Body of pancreas (tissue), 4 donors: ENCODE measurements at regions not wholly inside any gene's neighbourhood (a gene's known extent, or its start where the extent isn't known, plus 50 kb on each side); places are given as distances from the start of the nearest gene placed in this dataset.
A peak's percentile ranks its signal among the peaks of the same experiment; 100 is the strongest.

Experiments
- ATAC-seq: fragments of 150-250 bp; one replicate; pipeline ENCODE4 v1.9.1; 2016
- DNase-seq, 4 donors: peaks; one replicate each; pipeline ENCODE4 v3.0.0-alpha.2; 2019
- H3K27ac ChIP-seq, 4 donors: fragments of 200-600 bp; sonication (generic); 1 replicate in 3 of 4; 2 replicates in 1 of 4; pipeline versions ENCODE4 v1.5.1 to v1.6.1; 2016 to 2019; ENCODE audit warnings: mild to moderate bottlenecking in 1 of 4, mixed read lengths in 1 of 4, moderate library complexity in 1 of 4
- H3K27me3 ChIP-seq, 2 donors: fragments of 200-600 bp; sonication (generic); one replicate each; pipeline ENCODE4 v1.6.0; 2016; ENCODE audit warnings: mild to moderate bottlenecking in 1 of 2
- H3K36me3 ChIP-seq, 2 donors: fragments of 200-600 bp; sonication (generic); replicated peaks in 1 of 2; 2 replicates each; pipeline ENCODE4 v1.5.1; 2016; ENCODE audit warnings: low read depth in 2 of 2; ENCODE audit not compliant: insufficient read depth in 1 of 2
- H3K4me1 ChIP-seq: fragments of 200-600 bp; sonication (generic); one replicate; pipeline ENCODE4 v1.6.0; 2016
- H3K4me3 ChIP-seq, 2 donors: fragments of 200-600 bp; sonication (generic); 1 replicate in 1 of 2; 2 replicates in 1 of 2; pipeline ENCODE4 v1.5.1; 2016 to 2019
- H3K9me3 ChIP-seq, 3 donors: fragments of 200-600 bp; sonication (generic); 1 replicate in 2 of 3; 2 replicates in 1 of 3; pipeline ENCODE4 v1.5.1; 2016
- POLR2A ChIP-seq, 3 donors: fragments of 450-650 bp; IDR thresholded peaks; one replicate each; pipeline ENCODE4 v1.6.1; 2016; ENCODE audit warnings: antibody characterized with exemption in 3 of 3, mild to moderate bottlenecking in 2 of 3
- WGBS, 2 donors: methylation state at CpG; one replicate each; pipeline ENCODE4 v1.1.5; 2017; 5-methylcytosine and 5-hydroxymethylcytosine counted together
- intact Hi-C: fragments of 100-400 bp; cut with DNase I; formaldehyde crosslinking; loops from one replicate; pipeline ENCODE4 v1.15.1; 2023
- TF ChIP-seq, protein P1 (sequence below), 7 experiments: fragments of 450-650 bp in 4 of 7; fragments of 200-600 bp in 3 of 7; sonication (generic) in 3 of 7; IDR thresholded peaks; one replicate each; pipeline ENCODE4 v1.5.1; 2016 to 2019; ENCODE audit warnings: antibody characterized with exemption in 7 of 7

DNA sequence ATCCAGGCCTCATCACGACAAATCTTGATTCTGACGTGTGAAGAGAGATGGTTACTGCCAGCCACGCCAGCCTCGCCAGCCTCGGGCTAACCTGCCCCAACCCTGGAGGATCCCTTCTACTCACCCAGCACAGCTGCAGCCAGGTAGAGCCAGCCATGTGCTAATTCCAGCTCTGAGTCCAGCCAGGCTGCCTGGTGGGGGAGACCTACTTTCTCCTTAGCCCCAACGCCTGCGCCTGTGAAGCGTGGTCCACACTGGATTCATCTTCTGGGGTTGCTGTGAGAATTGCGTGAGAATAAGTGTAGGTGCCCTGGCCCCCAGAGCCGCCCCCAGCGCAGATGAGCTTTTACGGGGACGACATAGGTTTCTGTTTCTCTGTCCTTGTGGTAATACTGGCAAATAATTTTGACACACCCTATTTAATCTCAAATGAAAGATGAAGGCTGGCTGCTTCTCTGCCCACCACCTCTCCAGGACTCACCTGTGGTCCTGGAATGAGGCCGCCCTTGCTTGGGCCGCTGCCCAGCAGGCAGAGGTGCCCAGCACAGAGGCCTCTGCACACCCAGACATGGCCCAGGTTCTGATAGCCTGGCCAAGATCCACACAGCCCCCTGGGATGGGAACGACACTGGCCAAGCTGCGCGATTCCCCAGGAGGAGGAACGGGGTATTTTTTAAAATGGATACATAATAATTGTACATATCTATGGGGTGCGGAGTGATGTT lies 528.4 kb downstream of the TBC1D22A start:
- Histone ChIP-seq H3K4me1 (no peaks in the 10 kb centered on the region), H3K27me3 (no peaks in the 10 kb centered on the region), H3K9me3 (no peaks in the 10 kb centered on the region), H3K36me3 (no peaks in the 10 kb centered on the region), H3K4me3 (no peak overlapping the region), H3K27ac (no peak overlapping the region)
- no peak for TF ChIP-seq POLR2A (IDR thresholded peaks at IDR 0.05)
- TF ChIP-seq, protein P1, sequence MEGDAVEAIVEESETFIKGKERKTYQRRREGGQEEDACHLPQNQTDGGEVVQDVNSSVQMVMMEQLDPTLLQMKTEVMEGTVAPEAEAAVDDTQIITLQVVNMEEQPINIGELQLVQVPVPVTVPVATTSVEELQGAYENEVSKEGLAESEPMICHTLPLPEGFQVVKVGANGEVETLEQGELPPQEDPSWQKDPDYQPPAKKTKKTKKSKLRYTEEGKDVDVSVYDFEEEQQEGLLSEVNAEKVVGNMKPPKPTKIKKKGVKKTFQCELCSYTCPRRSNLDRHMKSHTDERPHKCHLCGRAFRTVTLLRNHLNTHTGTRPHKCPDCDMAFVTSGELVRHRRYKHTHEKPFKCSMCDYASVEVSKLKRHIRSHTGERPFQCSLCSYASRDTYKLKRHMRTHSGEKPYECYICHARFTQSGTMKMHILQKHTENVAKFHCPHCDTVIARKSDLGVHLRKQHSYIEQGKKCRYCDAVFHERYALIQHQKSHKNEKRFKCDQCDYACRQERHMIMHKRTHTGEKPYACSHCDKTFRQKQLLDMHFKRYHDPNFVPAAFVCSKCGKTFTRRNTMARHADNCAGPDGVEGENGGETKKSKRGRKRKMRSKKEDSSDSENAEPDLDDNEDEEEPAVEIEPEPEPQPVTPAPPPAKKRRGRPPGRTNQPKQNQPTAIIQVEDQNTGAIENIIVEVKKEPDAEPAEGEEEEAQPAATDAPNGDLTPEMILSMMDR (IDR thresholded peaks at IDR 0.05) = no peak
- WGBS, 2 donors = 71 to 83% methylated on average over 16 to 20 of the region's 20 CpGs
- DNase-seq (peak in 1 of 4 donors; percentile 4), ATAC-seq (no peak)
- intact Hi-C loops = no loop called here

DNA sequence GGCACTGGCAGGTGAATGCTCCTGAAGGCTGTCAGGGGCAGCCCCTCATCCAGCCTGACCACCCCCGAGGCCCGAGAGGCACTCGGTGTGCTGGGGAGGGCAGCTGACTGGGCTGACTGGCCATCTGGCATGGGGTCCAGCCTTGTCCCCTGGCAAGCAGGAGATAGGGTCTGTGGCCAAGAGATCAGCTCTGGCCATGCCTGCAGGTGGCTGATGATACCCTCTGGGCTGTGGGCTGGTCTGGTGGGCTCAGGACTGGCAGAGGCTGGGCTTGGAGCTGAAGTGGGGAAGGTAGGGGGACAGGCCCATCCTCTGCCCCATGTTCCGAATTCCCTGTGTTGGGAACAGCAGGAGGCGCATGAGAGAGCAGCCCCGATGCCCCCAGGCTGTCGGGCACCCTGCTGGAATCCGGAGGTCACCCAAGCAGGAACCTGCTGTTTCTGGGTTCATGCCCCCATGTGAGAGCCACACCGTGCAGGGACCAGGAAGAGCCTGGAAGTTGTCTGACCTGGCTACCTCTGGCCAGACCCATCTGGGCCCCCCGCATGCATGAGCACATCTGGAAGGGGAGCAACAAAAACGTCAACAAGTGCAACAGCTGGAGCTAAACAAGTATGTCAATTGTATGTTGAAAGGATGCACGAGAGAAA lies 527.0 kb downstream of the TBC1D22A start:
- DNase-seq = no peak
- Histone ChIP-seq H3K4me3 (no peak overlapping the region), H3K36me3 (no peaks in the 10 kb centered on the region), H3K4me1 (no peaks in the 10 kb centered on the region), H3K9me3 (no peaks in the 10 kb centered on the region), H3K27ac (no peak overlapping the region), H3K27me3 (no peaks in the 10 kb centered on the region)
- 75 to 80% methylated on average over 9 to 12 of the region's 12 CpGs for WGBS, 2 donors
- TF ChIP-seq, protein P1 (IDR thresholded peaks at IDR 0.05) = no peak
- no peak for TF ChIP-seq POLR2A (IDR thresholded peaks at IDR 0.05)
- intact Hi-C loops = no loop called here
- ATAC-seq = no peak

DNA sequence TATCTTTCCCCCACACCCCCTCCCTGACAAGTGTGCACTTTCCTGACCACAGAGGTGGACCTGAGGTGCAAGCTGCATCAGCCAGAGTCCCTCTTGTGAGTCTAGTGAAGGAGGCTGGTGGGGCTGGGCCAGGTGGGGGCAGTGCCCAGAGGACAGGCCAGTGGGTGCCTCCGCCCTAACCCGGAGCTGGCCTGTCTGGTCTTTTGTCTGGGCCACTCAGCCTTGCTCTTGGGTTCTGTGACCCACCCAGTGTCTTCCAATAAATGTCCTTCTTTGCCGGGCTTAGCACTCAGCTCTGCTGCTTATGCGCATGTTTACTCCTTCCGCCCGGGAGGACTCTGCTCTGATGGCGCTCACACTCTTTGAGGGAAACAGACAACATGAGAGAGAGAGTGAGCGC lies 526.2 kb downstream of the TBC1D22A start:
- Histone ChIP-seq H3K4me3 (no peak overlapping the region), H3K27ac (no peak overlapping the region), H3K9me3 (no peaks in the 10 kb centered on the region), H3K36me3 (no peaks in the 10 kb centered on the region), H3K27me3 (no peaks in the 10 kb centered on the region), H3K4me1 (no peaks in the 10 kb centered on the region)
- DNase-seq (no peak), ATAC-seq (no peak)
- TF ChIP-seq POLR2A (IDR thresholded peaks at IDR 0.05) = no peak
- TF ChIP-seq, protein P1 (IDR thresholded peaks at IDR 0.05) = no peak
- 82 to 84% methylated on average over 7 to 8 of the region's 8 CpGs for whole genome bisulfite sequencing, 2 donors
- intact Hi-C loops = no loop called here

DNA sequence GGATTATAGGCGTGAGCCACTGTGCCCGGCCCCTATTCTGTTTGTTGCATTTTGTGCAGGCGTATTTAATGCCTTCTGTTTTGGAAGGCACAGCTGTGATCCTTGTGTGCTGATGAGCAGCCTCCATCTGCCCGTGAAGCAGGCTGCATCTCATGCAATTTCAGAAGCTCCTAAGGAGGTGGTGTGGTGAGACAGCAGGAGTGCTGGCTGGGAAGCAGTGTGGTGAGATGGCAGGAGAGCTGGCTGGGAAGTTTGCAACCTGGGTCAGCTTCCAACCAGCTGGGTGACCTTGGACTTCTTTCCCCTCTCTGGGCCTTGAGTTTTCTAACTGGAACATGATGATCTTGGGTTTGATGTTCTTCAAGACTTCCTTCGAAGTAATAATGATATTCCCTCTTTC lies 525.1 kb downstream of the TBC1D22A start:
- H3K36me3 ChIP-seq = no peaks in the 10 kb centered on the region
- 75 to 81% methylated on average over 5 of the region's 5 CpGs for WGBS, 2 donors
- H3K4me1 ChIP-seq = no peaks in the 10 kb centered on the region
- DNase-seq = peak in 3 of 4 donors; percentile 20 to 48 (median 41)
- H3K4me3 ChIP-seq = no peak overlapping the region
- TF ChIP-seq POLR2A (IDR thresholded peaks at IDR 0.05) = no peak
- TF ChIP-seq, protein P1 (IDR thresholded peaks at IDR 0.05) = no peak
- no peaks in the 10 kb centered on the region for H3K27me3 ChIP-seq
- no peak overlapping the region for H3K27ac ChIP-seq
- H3K9me3 ChIP-seq = no peaks in the 10 kb centered on the region
- intact Hi-C loops = no loop called here
- ATAC-seq = no peak
